ENCODE measurements at regions not wholly inside any gene's neighbourhood (a gene's known extent, or its start where the extent isn't known, plus 50 kb on each side); places are given as distances from the start of the nearest gene placed in this dataset.

DNA sequence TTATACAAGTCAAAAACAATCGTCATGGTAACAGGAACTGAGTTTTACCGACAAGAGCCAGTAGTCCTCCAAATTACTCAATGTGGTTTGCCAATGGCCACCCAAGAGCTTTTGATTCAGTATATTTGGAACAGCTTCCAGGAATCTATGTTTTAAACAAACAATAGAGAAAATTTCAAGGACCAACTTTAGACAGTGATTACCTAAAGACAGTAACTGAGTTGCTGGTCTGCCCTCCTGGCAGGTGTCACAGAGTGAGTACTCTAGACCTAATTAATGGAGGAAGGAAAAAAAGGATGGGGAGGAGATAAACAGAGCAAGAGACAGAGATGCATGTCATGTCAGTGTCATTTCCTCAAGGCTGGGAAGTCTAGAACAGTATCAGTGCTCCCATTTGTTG lies 361.3 kb upstream of the BTBD3 start:
- Histone ChIP-seq H3K36me3 (no peaks in the 10 kb centered on the region), H3K4me1 (no peaks in the 10 kb centered on the region), H3K4me3 (no peak overlapping the region), H3K27me3 (ENCODE audit: low read depth) (no peaks in the 10 kb centered on the region), H3K9me3 (no peaks in the 10 kb centered on the region), H3K27ac (no peak overlapping the region)
- intact Hi-C loops (cut with DNase I) = no loop called here
- no peak for DNase-seq
- peak; percentile 58 to 82 for ATAC-seq
- TF ChIP-seq, protein P1, sequence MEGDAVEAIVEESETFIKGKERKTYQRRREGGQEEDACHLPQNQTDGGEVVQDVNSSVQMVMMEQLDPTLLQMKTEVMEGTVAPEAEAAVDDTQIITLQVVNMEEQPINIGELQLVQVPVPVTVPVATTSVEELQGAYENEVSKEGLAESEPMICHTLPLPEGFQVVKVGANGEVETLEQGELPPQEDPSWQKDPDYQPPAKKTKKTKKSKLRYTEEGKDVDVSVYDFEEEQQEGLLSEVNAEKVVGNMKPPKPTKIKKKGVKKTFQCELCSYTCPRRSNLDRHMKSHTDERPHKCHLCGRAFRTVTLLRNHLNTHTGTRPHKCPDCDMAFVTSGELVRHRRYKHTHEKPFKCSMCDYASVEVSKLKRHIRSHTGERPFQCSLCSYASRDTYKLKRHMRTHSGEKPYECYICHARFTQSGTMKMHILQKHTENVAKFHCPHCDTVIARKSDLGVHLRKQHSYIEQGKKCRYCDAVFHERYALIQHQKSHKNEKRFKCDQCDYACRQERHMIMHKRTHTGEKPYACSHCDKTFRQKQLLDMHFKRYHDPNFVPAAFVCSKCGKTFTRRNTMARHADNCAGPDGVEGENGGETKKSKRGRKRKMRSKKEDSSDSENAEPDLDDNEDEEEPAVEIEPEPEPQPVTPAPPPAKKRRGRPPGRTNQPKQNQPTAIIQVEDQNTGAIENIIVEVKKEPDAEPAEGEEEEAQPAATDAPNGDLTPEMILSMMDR (IDR thresholded peaks at IDR 0.05) = no peak

DNA sequence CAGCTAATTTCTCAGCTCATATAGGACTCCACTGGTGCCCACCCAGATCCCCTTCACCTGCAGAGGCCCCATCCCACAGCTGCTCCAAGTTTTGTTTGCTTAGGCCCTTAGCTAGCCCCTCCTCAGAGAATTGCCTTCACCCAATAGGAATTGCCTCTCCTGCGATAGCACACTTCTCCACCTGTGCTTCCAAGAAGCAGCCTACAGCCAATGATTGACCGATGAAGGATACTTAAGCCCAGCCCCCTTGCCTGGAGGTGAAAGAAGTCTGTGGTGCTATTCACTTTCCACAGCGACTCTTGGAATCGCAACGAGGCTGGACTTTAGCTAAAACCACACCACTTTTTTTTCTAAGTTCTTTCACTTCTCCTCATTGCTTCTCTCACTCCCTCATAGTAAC lies 353.2 kb upstream of the BTBD3 start:
- Histone ChIP-seq H3K27ac (no peak overlapping the region), H3K4me1 (no peaks in the 10 kb centered on the region), H3K4me3 (no peak overlapping the region), H3K9me3 (no peaks in the 10 kb centered on the region), H3K36me3 (no peaks in the 10 kb centered on the region), H3K27me3 (ENCODE audit: low read depth) (no peaks in the 10 kb centered on the region)
- TF ChIP-seq, protein P1 (IDR thresholded peaks at IDR 0.05) = no peak
- intact Hi-C loops (cut with DNase I) = no loop called here
- ATAC-seq (no peak), DNase-seq (no peak)

DNA sequence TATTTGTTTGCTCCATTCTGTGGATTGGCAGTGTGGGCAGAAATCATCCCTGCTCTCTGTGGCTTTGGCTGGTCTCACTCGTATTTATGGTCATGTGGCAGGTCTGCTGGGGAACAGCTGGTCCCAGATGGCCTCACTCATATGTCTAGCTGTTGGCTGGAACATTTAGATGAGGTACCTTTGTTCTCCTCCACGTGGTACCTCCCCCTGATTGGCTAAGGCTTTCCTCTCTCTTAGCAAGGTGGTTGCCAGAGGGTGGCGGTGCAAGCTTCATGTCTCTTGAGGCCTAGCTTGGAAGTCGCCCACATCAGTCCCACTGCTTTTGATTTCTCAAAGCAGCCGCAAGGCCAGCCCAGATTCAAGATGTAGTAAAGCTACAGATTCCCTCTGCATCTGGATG lies 348.5 kb upstream of the BTBD3 start:
- H3K27me3 ChIP-seq (ENCODE audit: low read depth) = no peaks in the 10 kb centered on the region
- intact Hi-C loops (cut with DNase I) = no loop called here
- H3K4me1 ChIP-seq = no peaks in the 10 kb centered on the region
- H3K36me3 ChIP-seq = no peaks in the 10 kb centered on the region
- ATAC-seq = no peak
- no peaks in the 10 kb centered on the region for H3K9me3 ChIP-seq
- H3K4me3 ChIP-seq = no peak overlapping the region
- TF ChIP-seq, protein P1 (IDR thresholded peaks at IDR 0.05) = no peak
- no peak overlapping the region for H3K27ac ChIP-seq
- no peak for DNase-seq

DNA sequence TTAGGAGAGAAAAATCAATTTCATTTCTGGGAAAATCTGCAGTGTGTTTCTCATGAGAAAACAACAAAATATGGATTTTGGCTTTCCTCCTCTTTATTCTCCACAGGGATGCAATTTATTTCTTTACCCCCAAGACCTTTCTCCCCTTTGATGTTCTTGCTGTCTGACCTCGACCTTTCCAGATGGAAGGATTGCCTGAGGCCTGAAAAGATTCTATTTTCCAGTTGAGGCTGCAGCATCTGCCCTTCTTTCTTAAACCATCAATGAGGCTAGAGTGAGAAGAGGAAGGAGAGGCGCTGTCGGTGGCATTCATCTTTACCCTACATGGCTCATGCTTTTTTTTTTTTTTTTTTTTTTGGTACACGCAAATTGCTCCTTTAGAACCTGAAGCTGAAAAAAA lies 344.2 kb upstream of the BTBD3 start:
- DNase-seq = no peak
- Histone ChIP-seq H3K4me3 (no peak overlapping the region), H3K36me3 (no peaks in the 10 kb centered on the region), H3K27me3 (ENCODE audit: low read depth) (no peaks in the 10 kb centered on the region), H3K4me1 (no peaks in the 10 kb centered on the region), H3K9me3 (no peaks in the 10 kb centered on the region), H3K27ac (no peak overlapping the region)
- intact Hi-C loops (cut with DNase I) = no loop called here
- TF ChIP-seq, protein P1 (IDR thresholded peaks at IDR 0.05) = no peak
- ATAC-seq = no peak

DNA sequence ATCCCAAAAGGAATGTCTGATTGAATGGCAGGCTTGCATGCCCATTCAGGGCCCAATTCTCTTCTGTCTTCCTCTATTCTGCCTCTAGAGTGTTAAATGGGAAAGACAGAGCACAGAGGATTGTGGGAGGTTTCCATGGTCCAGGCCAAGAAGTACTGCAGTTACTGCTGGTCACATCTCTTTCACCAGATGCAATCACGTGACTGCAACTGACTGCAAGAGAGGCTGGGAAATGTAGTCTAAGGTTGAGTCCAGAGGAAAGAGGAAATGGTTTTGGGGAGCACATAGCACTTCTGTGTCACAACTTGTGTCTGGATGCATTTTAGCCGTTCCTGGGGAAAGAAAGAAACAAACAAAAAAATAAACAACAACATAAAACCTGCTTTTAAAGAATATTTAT lies 336.4 kb upstream of the BTBD3 start:
- intact Hi-C loops (cut with DNase I) = no loop called here

More for the DNA sequence above, 336.4 kb upstream of the BTBD3 start:
- no peaks in the 10 kb centered on the region for H3K9me3 ChIP-seq
- ATAC-seq (no peak), DNase-seq (no peak)
- no peak overlapping the region for H3K27ac ChIP-seq
- H3K27me3 ChIP-seq (ENCODE audit: low read depth) = no peaks in the 10 kb centered on the region
- H3K4me1 ChIP-seq = no peaks in the 10 kb centered on the region
- H3K4me3 ChIP-seq = no peak overlapping the region
- H3K36me3 ChIP-seq = no peaks in the 10 kb centered on the region
- TF ChIP-seq, protein P1 (IDR thresholded peaks at IDR 0.05) = no peak
